ENCODE measurements at regions not wholly inside any gene's neighbourhood (a gene's known extent, or its start where the extent isn't known, plus 50 kb on each side); places are given as distances from the start of the nearest gene placed in this dataset.

DNA sequence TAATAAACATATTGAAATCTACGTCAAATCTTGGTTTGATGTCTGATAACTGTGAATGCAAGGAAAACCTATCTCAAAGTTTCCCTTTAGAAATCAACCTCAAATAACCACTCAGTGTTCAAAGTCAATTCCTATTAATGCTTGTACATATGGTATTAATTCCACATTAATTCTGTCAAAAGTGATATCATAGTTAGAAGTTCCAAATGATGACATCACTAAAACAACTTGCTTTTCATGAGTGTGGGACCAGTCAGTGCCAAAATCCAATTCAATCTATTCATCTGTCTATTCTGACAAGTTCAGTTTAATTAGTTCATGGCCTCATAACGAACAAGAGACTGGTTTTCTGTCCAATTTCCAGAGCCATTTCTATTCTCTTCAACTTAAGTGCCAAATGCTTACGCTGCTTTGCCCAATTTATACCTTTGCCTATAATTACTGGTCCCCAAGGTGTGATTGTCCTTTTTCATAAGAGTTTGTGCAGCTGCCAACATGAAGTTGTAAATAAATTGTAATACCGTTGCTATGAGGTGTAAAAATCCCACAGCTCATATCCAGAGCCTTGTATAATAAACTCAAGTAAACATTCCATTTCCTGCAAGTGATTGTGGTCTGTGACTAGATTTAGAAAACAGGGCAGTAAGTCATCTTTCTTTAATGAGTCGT lies 476.2 kb downstream of the RAB28 start:
- Mint-ChIP-seq H3K27me3 (ENCODE audit: insufficient read depth) (no peaks in the 10 kb centered on the region), H3K27ac (no peak overlapping the region), H3K4me1 (ENCODE audit: low read depth) (no peaks in the 10 kb centered on the region), H3K36me3 (ENCODE audit: low read depth) (no peaks in the 10 kb centered on the region; the same call in 1 of the 2 replicates), H3K4me3 (no peak overlapping the region), H3K9me3 (peaks cover 41% of the 10 kb centered on the region)
- TF ChIP-seq, protein P1, sequence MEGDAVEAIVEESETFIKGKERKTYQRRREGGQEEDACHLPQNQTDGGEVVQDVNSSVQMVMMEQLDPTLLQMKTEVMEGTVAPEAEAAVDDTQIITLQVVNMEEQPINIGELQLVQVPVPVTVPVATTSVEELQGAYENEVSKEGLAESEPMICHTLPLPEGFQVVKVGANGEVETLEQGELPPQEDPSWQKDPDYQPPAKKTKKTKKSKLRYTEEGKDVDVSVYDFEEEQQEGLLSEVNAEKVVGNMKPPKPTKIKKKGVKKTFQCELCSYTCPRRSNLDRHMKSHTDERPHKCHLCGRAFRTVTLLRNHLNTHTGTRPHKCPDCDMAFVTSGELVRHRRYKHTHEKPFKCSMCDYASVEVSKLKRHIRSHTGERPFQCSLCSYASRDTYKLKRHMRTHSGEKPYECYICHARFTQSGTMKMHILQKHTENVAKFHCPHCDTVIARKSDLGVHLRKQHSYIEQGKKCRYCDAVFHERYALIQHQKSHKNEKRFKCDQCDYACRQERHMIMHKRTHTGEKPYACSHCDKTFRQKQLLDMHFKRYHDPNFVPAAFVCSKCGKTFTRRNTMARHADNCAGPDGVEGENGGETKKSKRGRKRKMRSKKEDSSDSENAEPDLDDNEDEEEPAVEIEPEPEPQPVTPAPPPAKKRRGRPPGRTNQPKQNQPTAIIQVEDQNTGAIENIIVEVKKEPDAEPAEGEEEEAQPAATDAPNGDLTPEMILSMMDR (IDR thresholded peaks at IDR 0.05), result no peak
- no peak for DNase-seq

DNA sequence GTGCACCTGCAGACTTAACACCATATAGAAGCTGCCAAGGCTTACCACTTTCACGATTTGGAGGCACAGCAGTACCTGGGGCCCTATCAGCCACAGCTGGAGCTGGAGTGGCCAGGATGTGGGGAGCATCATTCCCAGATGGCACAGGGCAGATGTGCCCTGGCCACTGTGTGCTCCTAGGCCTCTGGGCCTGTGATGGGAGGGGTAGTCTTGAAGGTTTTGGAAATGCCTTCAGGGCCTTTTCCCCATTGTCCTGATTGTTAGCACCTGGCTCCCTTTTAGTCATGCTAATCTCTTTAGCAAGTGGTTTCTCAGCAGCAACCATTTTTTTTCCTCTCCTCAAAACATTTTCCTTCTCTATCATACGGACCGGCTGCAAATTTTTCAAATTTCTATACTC lies 490.2 kb downstream of the RAB28 start:
- H3K9me3 Mint-ChIP-seq, result peaks cover 36% of the 10 kb centered on the region
- no peak overlapping the region for H3K4me3 Mint-ChIP-seq
- no peak for DNase-seq
- TF ChIP-seq, protein P1 (IDR thresholded peaks at IDR 0.05), result no peak
- no peak overlapping the region for H3K27ac Mint-ChIP-seq
- no peaks in the 10 kb centered on the region for H3K36me3 Mint-ChIP-seq (ENCODE audit: low read depth)
- H3K27me3 Mint-ChIP-seq (ENCODE audit: insufficient read depth), result no peaks in the 10 kb centered on the region; the same call in 1 of the 2 replicates
- no peaks in the 10 kb centered on the region for H3K4me1 Mint-ChIP-seq (ENCODE audit: low read depth)

DNA sequence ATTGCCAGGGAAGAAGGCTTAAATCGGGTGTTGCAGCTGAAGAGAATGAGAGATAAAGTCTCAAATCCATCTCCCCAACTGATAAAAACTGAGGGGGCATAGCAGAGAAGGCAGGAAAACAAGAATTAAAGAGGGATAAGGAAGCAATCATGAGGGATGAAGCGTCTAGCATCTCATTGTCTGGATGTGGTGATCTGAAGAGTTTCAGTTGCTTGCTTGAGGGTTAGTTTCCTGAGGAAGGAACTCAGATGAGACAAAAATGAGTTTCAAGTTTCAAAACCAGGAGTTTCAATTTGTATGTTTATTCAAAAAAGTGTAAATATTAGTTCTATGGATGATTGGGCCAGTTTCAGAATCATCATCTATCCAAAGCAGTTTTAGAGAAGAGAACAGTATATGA lies 496.9 kb downstream of the RAB28 start:
- H3K36me3 Mint-ChIP-seq (ENCODE audit: low read depth), result no peaks in the 10 kb centered on the region
- H3K4me3 Mint-ChIP-seq, result no peak overlapping the region
- DNase-seq, result no peak
- no peak overlapping the region for H3K27ac Mint-ChIP-seq
- no peaks in the 10 kb centered on the region for H3K27me3 Mint-ChIP-seq (ENCODE audit: insufficient read depth)
- peaks cover 43% of the 10 kb centered on the region for H3K9me3 Mint-ChIP-seq
- H3K4me1 Mint-ChIP-seq (ENCODE audit: low read depth), result no peaks in the 10 kb centered on the region
- TF ChIP-seq, protein P1 (IDR thresholded peaks at IDR 0.05), result no peak

DNA sequence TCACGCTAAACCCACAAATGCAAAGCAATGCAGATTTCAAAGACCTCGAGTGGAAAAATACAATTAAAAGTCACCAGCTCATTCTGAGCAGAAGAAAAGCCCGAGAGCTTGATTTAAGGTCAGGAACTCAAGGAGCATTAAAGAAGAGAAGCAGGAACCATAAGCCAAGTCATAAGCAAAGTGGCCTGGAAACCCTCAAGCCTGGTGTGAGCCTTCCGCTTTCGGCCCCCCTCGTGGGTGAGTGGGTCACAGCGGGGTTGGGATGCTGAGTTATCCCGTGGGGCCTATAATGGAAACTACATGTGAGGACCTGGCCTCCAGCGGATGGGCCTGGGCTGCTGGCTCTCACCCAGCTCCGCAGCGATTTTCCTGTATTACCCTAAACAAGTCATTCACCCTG lies 504.3 kb downstream of the RAB28 start:
- H3K4me3 Mint-ChIP-seq, result no peak overlapping the region
- DNase-seq, result no peak
- no peaks in the 10 kb centered on the region for H3K36me3 Mint-ChIP-seq (ENCODE audit: low read depth)

DNA sequence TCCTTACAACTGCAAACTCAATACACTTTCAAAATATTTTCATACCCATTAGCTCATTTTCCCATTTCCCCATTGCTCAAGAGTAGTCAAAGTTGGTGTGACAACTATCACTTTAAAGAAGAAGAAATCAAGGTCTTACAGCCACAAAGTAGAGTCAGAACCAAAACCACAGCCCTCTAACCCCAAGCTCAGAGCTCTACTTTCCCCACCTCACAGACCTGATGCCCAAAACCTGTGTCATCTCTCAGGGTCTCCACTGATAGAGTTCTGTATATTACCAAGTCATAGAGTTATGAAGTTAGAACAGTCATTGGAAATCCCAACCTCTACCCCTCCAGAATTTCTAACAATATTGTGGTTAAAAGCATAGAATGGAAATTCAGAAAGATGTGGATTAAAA lies 505.8 kb downstream of the RAB28 start:
- Mint-ChIP-seq H3K9me3 (peaks cover 59% of the 10 kb centered on the region), H3K4me3 (no peak overlapping the region), H3K27ac (no peak overlapping the region), H3K27me3 (ENCODE audit: insufficient read depth) (no peaks in the 10 kb centered on the region), H3K4me1 (ENCODE audit: low read depth) (no peaks in the 10 kb centered on the region), H3K36me3 (ENCODE audit: low read depth) (no peaks in the 10 kb centered on the region)
- no peak for DNase-seq
- TF ChIP-seq, protein P1 (IDR thresholded peaks at IDR 0.05), result no peak

More for the DNA sequence above, 504.3 kb downstream of the RAB28 start:
- Mint-ChIP-seq H3K27ac (no peak overlapping the region), H3K27me3 (ENCODE audit: insufficient read depth) (no peaks in the 10 kb centered on the region), H3K9me3 (peaks cover 54% of the 10 kb centered on the region), H3K4me1 (ENCODE audit: low read depth) (no peaks in the 10 kb centered on the region)
- TF ChIP-seq, protein P1 (IDR thresholded peaks at IDR 0.05), result no peak
